ENCODE measurements at regions not wholly inside any gene's neighbourhood (a gene's known extent, or its start where the extent isn't known, plus 50 kb on each side); places are given as distances from the start of the nearest gene placed in this dataset.
A peak's percentile ranks its signal among the peaks of the same experiment; 100 is the strongest.

DNA sequence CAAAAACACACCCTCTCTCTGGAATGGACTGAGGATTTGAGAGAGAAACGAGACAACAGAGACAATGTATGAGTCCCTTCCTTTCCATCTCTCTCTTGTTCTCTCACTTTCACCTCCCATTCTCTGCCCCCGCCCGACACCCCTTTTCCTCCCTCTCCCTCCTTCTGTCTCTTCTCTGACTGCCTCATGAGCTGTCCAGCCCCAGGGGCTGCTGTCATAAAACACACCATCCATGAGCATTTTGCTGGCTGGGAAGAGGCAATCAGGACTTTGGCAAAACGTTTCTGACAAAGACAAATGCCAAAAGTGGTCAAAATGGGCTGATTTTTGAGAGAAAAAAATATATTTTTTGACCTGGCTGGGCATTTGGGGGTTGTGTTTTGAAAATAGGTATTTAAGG lies 377.2 kb downstream of the EN1 start:
- Histone ChIP-seq H3K9me3 (ENCODE audit: control insufficient read depth, insufficient read depth, low read length) (no peaks in the 10 kb centered on the region), H3K4me3 (ENCODE audit: low read depth, low read length) (no peak overlapping the region), H3K27ac (ENCODE audit: low read depth, low read length) (no peak overlapping the region), H3K4me1 (ENCODE audit: control insufficient read depth, insufficient read depth, low read length) (no peaks in the 10 kb centered on the region), H3K27me3 (ENCODE audit: control insufficient read depth, insufficient read depth, low read length) (no peaks in the 10 kb centered on the region), H3K36me3 (ENCODE audit: control insufficient read depth, insufficient read depth, low read length) (no peaks in the 10 kb centered on the region)
- DNase-seq (ENCODE audit: low read depth in 4 of 6, low spot score in 6 of 6) = no peak
- WGBS (ENCODE audit: insufficient coverage) = 54% methylated on average over 4 of the region's 4 CpGs

DNA sequence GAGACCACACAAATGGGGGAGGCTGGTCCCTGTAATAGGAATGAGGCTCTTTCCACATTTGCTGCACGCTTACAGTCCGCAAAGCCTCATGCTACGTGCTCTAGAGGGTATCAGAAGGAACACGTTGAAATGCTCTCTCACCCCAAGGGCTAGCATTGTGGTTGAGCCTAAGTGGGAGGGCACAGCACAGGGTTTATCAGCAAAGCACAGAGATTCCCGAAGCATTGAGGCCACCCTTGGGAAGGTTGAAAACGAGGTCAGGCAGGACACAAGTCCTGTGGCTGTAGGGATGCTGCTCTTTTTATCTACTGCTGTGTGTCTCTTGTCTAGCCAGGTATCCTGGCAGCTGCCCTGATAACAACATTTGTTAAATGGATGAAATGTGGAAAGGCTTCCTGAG lies 378.3 kb downstream of the EN1 start:
- 60% methylated on average over 5 of the region's 6 CpGs for WGBS (ENCODE audit: insufficient coverage)
- Histone ChIP-seq H3K9me3 (ENCODE audit: control insufficient read depth, insufficient read depth, low read length) (no peaks in the 10 kb centered on the region), H3K36me3 (ENCODE audit: control insufficient read depth, insufficient read depth, low read length) (no peaks in the 10 kb centered on the region), H3K27me3 (ENCODE audit: control insufficient read depth, insufficient read depth, low read length) (no peaks in the 10 kb centered on the region), H3K27ac (ENCODE audit: low read depth, low read length) (no peak overlapping the region), H3K4me1 (ENCODE audit: control insufficient read depth, insufficient read depth, low read length) (no peaks in the 10 kb centered on the region), H3K4me3 (ENCODE audit: low read depth, low read length) (no peak overlapping the region)
- DNase-seq (ENCODE audit: low read depth in 4 of 6, low spot score in 6 of 6) = no peak

DNA sequence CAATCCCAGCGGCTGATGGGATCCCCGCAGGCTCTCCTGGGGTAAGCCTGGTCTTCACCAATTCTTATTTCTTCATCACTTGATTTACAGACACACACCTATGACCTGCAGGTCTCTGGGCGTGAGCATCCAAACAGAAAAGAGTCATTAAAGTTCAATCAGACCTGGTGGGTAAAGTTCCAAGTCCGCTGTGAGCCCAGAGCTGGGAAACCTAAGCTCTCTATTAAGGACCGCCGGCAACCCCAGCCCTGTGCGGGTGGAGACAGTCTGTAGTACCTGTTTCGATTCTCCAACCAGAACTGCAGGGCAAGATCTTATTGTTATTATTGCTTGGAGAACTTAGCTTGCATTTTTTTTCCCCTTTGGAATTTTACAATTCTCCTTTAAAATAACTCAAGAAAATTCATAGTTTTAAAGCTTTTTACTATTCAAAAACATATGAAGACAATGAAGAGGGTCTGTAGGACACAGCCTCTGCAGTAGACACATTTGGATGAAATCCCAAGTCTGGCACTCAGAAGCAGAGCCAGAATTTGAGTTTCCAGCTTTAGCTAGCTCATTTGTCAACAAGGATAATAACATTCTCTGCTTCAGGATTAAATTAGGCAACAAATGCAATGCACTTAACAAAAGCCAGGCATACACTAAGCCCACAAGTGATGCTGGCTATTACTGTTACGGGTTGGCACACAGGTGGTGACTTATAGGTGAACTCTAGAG lies 376.4 kb downstream of the INSIG2 start:
- Histone ChIP-seq H3K27ac (ENCODE audit: low read depth, low read length) (no peak overlapping the region), H3K27me3 (ENCODE audit: control insufficient read depth, insufficient read depth, low read length) (no peaks in the 10 kb centered on the region), H3K9me3 (ENCODE audit: control insufficient read depth, insufficient read depth, low read length) (no peaks in the 10 kb centered on the region), H3K4me1 (ENCODE audit: control insufficient read depth, insufficient read depth, low read length) (no peaks in the 10 kb centered on the region), H3K36me3 (ENCODE audit: control insufficient read depth, insufficient read depth, low read length) (no peaks in the 10 kb centered on the region), H3K4me3 (ENCODE audit: low read depth, low read length) (no peak overlapping the region)
- peak in 1 of 6 donors; percentile 67 for DNase-seq (ENCODE audit: low read depth in 4 of 6, low spot score in 6 of 6)
- WGBS (ENCODE audit: insufficient coverage) = 56% methylated on average over 5 of the region's 9 CpGs

GRCh38 chr2:118464046-118464445 lies 375.8 kb downstream of the INSIG2 start:
- no peaks in the 10 kb centered on the region for H3K27me3 ChIP-seq (ENCODE audit: control insufficient read depth, insufficient read depth, low read length)
- no peak overlapping the region for H3K4me3 ChIP-seq (ENCODE audit: low read depth, low read length)
- no peaks in the 10 kb centered on the region for H3K36me3 ChIP-seq (ENCODE audit: control insufficient read depth, insufficient read depth, low read length)
- DNase-seq (ENCODE audit: low read depth in 4 of 6, low spot score in 6 of 6) = no peak
- H3K9me3 ChIP-seq (ENCODE audit: control insufficient read depth, insufficient read depth, low read length) = no peaks in the 10 kb centered on the region
- no peak overlapping the region for H3K27ac ChIP-seq (ENCODE audit: low read depth, low read length)
- 60% methylated on average over 1 of the region's 3 CpGs for WGBS (ENCODE audit: insufficient coverage)
- H3K4me1 ChIP-seq (ENCODE audit: control insufficient read depth, insufficient read depth, low read length) = no peaks in the 10 kb centered on the region

DNA sequence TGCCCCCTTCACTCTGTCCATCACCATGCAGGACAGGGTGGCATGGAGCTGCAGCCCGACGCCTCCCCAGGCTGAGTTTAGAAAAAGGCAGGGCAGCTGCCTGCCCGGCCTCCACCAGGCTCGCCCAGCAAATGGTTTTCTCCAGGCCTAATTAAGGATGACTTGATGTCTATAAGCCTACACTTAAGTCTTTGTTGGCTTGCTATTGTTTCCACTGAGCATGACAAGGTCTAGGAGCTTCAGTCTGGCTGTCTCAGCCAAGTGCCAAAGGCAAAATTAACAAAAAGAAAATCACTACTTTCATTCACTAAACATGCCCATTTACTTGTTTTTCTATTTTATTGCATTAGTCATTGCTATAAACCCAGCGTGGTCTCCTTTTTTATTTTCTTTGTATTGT lies 372.2 kb downstream of the INSIG2 start:
- Histone ChIP-seq H3K4me3 (ENCODE audit: low read depth, low read length) (no peak overlapping the region), H3K27ac (ENCODE audit: low read depth, low read length) (no peak overlapping the region), H3K9me3 (ENCODE audit: control insufficient read depth, insufficient read depth, low read length) (no peaks in the 10 kb centered on the region), H3K4me1 (ENCODE audit: control insufficient read depth, insufficient read depth, low read length) (no peaks in the 10 kb centered on the region), H3K36me3 (ENCODE audit: control insufficient read depth, insufficient read depth, low read length) (no peaks in the 10 kb centered on the region), H3K27me3 (ENCODE audit: control insufficient read depth, insufficient read depth, low read length) (no peaks in the 10 kb centered on the region)
- DNase-seq (ENCODE audit: low read depth in 4 of 6, low spot score in 6 of 6) = no peak
- WGBS (ENCODE audit: insufficient coverage) = 94% methylated on average over 4 of the region's 5 CpGs

DNA sequence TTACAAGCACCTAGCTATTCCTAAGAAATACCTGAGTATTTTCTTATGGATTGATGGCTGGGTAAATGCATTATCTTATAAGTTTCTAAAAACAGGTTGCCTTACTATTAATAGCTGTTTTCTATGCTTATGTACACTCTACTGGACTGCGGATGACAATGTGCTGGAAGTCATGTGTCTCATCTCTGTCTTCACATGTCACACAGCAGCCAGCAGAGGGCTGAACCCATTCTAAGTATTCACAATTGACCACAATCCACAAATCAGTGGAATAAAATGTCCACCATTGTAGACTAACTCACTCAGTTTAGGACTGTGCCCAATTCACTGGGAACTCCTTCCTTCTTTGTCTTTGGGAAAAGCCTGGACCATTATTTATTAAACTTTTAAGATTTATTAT lies 371.2 kb downstream of the INSIG2 start:
- H3K27me3 ChIP-seq (ENCODE audit: control insufficient read depth, insufficient read depth, low read length) = no peaks in the 10 kb centered on the region

GRCh38 chr2:118457951-118458350 lies 369.7 kb downstream of the INSIG2 start:
- H3K36me3 ChIP-seq (ENCODE audit: control insufficient read depth, insufficient read depth, low read length) = no peaks in the 10 kb centered on the region
- no peak for DNase-seq (ENCODE audit: low read depth in 4 of 6, low spot score in 6 of 6)
- no peaks in the 10 kb centered on the region for H3K4me1 ChIP-seq (ENCODE audit: control insufficient read depth, insufficient read depth, low read length)
- H3K4me3 ChIP-seq (ENCODE audit: low read depth, low read length) = no peak overlapping the region
- H3K27ac ChIP-seq (ENCODE audit: low read depth, low read length) = no peak overlapping the region
- 76% methylated on average over 3 of the region's 3 CpGs for WGBS (ENCODE audit: insufficient coverage)
- no peaks in the 10 kb centered on the region for H3K27me3 ChIP-seq (ENCODE audit: control insufficient read depth, insufficient read depth, low read length)
- no peaks in the 10 kb centered on the region for H3K9me3 ChIP-seq (ENCODE audit: control insufficient read depth, insufficient read depth, low read length)

More for the DNA sequence above, 371.2 kb downstream of the INSIG2 start:
- no peak overlapping the region for H3K4me3 ChIP-seq (ENCODE audit: low read depth, low read length)
- H3K36me3 ChIP-seq (ENCODE audit: control insufficient read depth, insufficient read depth, low read length) = no peaks in the 10 kb centered on the region
- H3K9me3 ChIP-seq (ENCODE audit: control insufficient read depth, insufficient read depth, low read length) = no peaks in the 10 kb centered on the region
- no peak overlapping the region for H3K27ac ChIP-seq (ENCODE audit: low read depth, low read length)
- 100% methylated on average over 1 of the region's 1 CpG for WGBS (ENCODE audit: insufficient coverage)
- no peaks in the 10 kb centered on the region for H3K4me1 ChIP-seq (ENCODE audit: control insufficient read depth, insufficient read depth, low read length)
- no peak for DNase-seq (ENCODE audit: low read depth in 4 of 6, low spot score in 6 of 6)

GRCh38 chr2:118449401-118449800 lies 361.1 kb downstream of the INSIG2 start:
- no peaks in the 10 kb centered on the region for H3K4me1 ChIP-seq (ENCODE audit: control insufficient read depth, insufficient read depth, low read length)
- WGBS (ENCODE audit: insufficient coverage) = 50% methylated on average over 1 of the region's 2 CpGs
- no peak overlapping the region for H3K27ac ChIP-seq (ENCODE audit: low read depth, low read length)
- peak in 4 of 6 donors; percentile 11 to 60 (median 20) for DNase-seq (ENCODE audit: low read depth in 4 of 6, low spot score in 6 of 6)
- H3K4me3 ChIP-seq (ENCODE audit: low read depth, low read length) = no peak overlapping the region
- no peaks in the 10 kb centered on the region for H3K9me3 ChIP-seq (ENCODE audit: control insufficient read depth, insufficient read depth, low read length)
- no peaks in the 10 kb centered on the region for H3K27me3 ChIP-seq (ENCODE audit: control insufficient read depth, insufficient read depth, low read length)
- no peaks in the 10 kb centered on the region for H3K36me3 ChIP-seq (ENCODE audit: control insufficient read depth, insufficient read depth, low read length)

DNA sequence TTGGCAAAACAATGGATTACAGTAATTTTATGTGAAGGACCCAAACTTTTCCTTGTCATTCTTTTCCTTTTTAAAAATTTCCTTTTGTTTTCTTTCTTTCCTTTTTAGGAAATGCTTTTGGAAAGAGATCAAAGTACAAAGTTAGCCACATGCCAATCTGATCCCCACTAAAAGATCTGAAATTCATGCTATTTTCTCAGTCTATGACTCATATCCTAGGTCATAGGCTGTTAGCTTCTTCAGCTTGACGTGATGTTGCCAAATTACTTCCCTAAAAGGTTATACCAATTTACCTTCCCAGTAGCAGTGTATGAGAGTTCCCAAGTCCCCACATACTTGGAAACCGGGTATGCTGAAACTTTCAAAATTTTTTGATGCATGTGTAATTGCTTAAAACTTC lies 355.3 kb downstream of the INSIG2 start:
- H3K36me3 ChIP-seq (ENCODE audit: control insufficient read depth, insufficient read depth, low read length) = no peaks in the 10 kb centered on the region
- H3K4me1 ChIP-seq (ENCODE audit: control insufficient read depth, insufficient read depth, low read length) = no peaks in the 10 kb centered on the region
- no peak overlapping the region for H3K27ac ChIP-seq (ENCODE audit: low read depth, low read length)
- no peaks in the 10 kb centered on the region for H3K9me3 ChIP-seq (ENCODE audit: control insufficient read depth, insufficient read depth, low read length)
- H3K4me3 ChIP-seq (ENCODE audit: low read depth, low read length) = no peak overlapping the region
- WGBS (ENCODE audit: insufficient coverage) = no CpG with 5 or more reads among the region's 2 CpGs
- DNase-seq (ENCODE audit: low read depth in 4 of 6, low spot score in 6 of 6) = peak in 1 of 6 donors; percentile 8
- no peaks in the 10 kb centered on the region for H3K27me3 ChIP-seq (ENCODE audit: control insufficient read depth, insufficient read depth, low read length)

DNA sequence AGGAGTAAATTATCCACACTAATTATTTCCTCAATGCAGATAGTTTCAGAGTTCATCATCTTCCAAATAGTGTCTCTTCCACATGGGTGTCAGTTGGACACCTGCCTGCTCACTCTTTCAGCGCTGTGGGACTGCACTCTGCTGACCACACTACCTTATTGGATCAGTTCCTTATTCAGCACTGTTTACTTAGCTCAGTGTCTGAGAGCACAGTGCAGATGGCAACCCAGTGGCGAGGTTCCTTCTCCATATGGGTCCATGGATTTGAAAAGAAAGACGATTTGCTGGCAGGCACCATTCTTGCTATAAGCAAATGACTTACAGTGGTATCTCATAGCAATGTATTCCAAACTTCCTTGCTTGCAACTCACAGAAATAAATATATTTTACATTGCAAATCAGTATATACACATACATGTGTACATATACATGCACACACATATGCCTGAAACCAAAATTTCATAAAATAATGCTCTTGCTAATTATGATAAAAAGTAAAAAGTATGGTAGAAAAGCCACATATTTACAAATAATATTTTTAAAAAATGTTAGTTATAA lies 354.8 kb downstream of the INSIG2 start:
- H3K36me3 ChIP-seq (ENCODE audit: control insufficient read depth, insufficient read depth, low read length) = no peaks in the 10 kb centered on the region
- no peaks in the 10 kb centered on the region for H3K9me3 ChIP-seq (ENCODE audit: control insufficient read depth, insufficient read depth, low read length)
- no peaks in the 10 kb centered on the region for H3K4me1 ChIP-seq (ENCODE audit: control insufficient read depth, insufficient read depth, low read length)
- H3K27ac ChIP-seq (ENCODE audit: low read depth, low read length) = no peak overlapping the region
- peak in 1 of 6 donors; percentile 82 for DNase-seq (ENCODE audit: low read depth in 4 of 6, low spot score in 6 of 6)
- H3K27me3 ChIP-seq (ENCODE audit: control insufficient read depth, insufficient read depth, low read length) = no peaks in the 10 kb centered on the region
- 47% methylated on average over 3 of the region's 3 CpGs for WGBS (ENCODE audit: insufficient coverage)
- no peak overlapping the region for H3K4me3 ChIP-seq (ENCODE audit: low read depth, low read length)
